ENCODE measurements at regions not wholly inside any gene's neighbourhood (a gene's known extent, or its start where the extent isn't known, plus 50 kb on each side); places are given as distances from the start of the nearest gene placed in this dataset.

- DNase-seq = no peak
Observed at GRCh38 chr15:25051399-25052154, 96.8 kb downstream of the SNRPN start.

DNA sequence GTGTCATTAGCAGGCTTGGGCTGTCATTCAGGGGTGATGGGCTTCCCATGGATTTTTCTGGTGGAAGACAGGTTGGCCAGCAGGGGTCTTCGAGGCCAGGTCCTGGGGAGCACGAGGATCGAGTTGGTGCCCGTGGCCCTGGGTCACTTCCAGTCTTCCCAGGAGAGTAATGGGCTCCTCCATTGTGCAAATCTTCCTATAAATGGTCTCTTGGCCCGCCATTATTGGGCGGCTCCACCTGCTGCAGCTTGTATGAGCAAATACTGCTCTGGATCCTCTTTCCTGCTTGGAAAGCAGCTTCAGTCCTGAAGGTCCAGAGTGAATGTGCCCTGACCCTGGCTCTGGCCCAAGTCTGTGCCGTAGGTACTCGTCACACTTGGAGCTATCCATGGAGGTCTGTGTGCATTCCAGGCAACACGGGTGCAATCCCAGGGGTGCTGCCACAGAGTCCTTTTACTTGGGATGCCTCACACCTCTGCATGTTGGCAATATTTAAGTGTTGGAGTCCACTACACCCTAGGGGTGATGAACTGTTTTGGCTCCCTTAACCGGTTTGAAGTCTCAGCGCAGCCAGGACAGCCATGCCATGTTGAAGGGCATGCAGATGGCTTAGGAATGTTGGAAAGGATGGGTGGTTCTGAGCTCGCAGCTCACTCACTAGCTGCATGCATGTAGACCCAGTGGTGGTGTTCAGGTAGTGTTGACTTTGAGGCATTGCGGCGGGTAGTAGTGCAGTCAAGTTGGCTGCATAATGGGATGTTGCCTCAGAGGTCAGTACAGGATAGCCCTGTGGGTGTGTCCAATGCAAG is 97.6 kb downstream of the SNRPN start:
- DNase-seq = no peak

- DNase-seq = no peak
Observed at GRCh38 chr15:25053000-25053815, 98.4 kb downstream of the SNRPN start.

GRCh38 chr15:25054329-25054728 is 99.5 kb downstream of the SNRPN start:
- DNase-seq = no peak

DNA sequence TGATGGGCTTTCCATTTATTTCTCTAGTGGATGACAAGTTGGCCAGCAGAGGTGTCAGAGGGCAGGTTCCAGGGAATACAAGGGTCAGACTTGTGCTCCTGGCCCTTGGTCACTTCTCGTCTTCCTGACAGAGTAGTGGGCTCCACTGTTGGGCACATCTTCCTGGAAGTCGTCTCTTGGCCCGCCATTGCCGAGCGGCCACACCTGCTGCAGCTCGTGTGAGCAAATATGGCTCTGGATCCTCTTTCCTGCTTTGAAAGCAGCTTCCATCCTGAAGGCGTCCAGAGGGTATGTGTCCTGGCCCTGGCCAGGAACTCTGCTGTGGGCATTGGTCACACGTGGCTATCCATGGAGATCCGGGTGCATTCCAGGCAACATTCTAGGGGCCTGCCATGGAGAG is 100.2 kb downstream of the SNRPN start:
- DNase-seq = no peak

GRCh38 chr15:25055356-25056068 is 100.7 kb downstream of the SNRPN start:
- no peak for DNase-seq

DNA sequence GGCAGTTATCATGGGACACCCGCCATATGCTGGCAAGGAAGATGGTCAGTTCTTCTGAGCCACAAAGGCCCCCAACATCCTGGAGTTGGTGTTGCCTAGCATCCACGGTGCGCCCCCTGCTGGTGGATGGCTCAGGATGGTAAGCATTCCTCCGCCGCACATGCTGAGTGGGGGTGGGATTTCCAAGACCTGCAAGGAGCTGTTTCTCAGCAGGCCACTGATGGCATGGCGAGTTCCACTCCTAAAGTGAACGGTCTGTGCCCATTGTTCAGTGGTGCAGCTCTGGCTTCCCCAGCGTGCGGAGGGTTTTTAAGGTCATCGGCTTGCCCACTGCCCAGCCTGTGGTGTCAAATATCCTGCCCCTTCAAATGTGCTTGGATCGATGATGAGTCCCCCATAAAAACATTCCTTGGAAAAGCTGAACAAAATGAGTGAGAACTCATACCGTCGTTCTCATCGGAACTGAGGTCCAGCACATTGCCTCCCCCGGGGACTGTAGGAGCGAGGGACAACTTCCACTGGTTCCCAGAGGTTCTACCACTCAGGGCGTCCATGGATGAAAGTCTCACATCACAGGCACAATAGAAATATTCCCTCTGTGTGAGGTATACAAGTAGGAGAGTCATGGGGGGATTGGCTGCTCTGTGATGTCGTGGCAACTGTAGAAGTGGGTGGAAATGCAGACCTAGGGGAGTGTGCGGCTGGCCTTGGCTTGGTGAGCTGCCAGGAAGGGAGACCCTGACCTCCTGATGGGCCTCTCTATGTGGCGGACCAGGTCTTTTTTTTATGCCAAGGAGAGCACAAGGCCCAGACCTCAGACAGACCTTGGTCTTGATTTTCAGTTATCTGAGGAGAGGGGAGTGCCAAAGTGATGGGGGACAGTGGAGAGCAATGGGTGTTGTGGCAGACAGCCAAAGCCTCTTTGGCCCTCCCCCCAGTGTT is 102.0 kb downstream of the SNRPN start:
- no peak for DNase-seq

GRCh38 chr15:25057574-25057973 is 102.8 kb downstream of the SNRPN start:
- no peak for DNase-seq

- no peak for DNase-seq
Observed at GRCh38 chr15:25058080-25058785, 103.4 kb downstream of the SNRPN start.

- DNase-seq = no peak
Observed at GRCh38 chr15:25059698-25060471, 105.1 kb downstream of the SNRPN start.

DNA sequence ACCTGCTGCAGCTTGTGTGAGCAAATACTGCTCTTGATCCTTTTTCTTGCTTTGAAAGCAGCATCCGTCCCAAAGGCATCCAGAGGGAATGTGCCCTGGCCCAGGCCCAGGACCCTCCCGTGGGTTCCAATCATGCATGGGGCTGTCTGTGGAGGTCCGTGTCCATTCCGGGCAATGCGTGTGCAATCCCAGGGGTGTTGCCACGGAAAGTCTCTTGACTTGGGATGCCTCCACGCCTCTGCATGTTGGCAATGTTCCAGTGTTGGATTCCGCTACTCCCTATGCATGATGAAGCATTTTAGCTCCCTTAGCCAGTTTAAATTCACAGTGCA is 105.7 kb downstream of the SNRPN start:
- no peak for DNase-seq

DNA sequence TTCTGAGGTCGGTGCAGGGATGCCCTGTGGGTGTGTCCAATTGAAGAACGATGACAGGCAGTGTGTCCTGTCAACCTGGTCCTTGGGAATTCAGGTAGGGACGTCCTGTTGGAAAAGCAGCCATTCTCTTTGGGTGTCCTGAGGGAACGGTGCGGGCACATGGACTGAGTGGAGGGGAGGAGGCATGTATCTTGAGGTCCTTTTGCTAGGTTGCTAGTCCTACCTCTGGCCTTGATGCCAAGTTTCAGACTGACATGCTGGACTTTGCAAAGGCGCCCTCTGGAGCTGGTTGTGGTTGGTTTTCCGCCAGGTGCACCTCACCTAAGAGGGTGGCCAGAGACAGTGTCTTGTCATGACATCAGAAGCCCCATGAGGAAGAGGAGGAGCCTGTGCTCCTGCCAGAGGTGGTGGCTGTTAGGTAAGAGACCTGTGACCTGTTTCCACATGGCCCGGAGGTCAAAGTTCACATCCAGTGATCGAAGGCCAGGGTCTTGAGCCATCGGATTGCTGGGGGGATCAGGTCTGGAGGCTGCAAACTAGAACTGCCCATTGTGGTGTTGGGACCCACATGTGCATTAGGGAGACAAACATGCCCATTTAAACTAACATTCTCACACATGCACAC is 106.3 kb downstream of the SNRPN start:
- DNase-seq = no peak

- DNase-seq = no peak
Observed at GRCh38 chr15:25061808-25062550, 107.2 kb downstream of the SNRPN start.

GRCh38 chr15:25062551-25063430 is 108.0 kb downstream of the SNRPN start:
- DNase-seq = no peak

- DNase-seq = no peak
Observed at GRCh38 chr15:25065286-25065685, 110.5 kb downstream of the SNRPN start.

GRCh38 chr15:25065876-25066275 is 111.1 kb downstream of the SNRPN start:
- DNase-seq = no peak

DNA sequence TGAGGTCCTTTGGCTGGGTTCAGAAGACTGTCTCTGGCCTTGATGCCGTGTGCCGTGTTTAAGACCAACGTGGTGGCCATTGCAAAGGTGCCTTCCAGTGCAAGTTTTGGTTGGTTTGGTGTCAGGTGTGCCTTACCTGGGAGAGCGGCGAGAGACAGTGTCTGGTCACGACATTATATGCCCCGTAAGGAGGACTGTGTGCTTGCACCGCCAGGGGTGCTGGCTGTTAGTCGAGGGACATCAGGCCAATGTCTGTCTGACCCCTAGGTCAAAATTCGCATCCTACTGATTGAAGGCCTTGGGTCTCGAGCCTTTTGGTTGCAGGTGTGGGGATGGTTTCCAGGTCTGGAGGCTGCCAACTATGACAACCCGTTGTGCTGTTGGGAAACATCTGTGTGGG is 111.9 kb downstream of the SNRPN start:
- no peak for DNase-seq

GRCh38 chr15:25067725-25068309 is 113.0 kb downstream of the SNRPN start:
- no peak for DNase-seq

All from activated CD4-positive, alpha-beta T cell treated with anti-CD3 and anti-CD28 coated beads, Interleukin-2, amount 50 U/mL, for 48 hours (primary cell).